ENCODE measurements at regions not wholly inside any gene's neighbourhood (a gene's known extent, or its start where the extent isn't known, plus 50 kb on each side); places are given as distances from the start of the nearest gene placed in this dataset.

GRCh38 chr2:173759959-173760358, 205.2 kb downstream of the SP3 start:
- H3K36me3 ChIP-seq (ENCODE audit: control insufficient read depth, insufficient read depth, low read length): no peaks in the 10 kb centered on the region
- TF ChIP-seq CTCF (IDR thresholded peaks at IDR 0.05; ENCODE audit: insufficient read depth, low read depth, low read length): no peak
- ChIA-PET POLR2A (no interaction called here), CTCF (no interaction called here)
- DNase-seq (ENCODE audit: low read depth): no peak
- H3K27me3 ChIP-seq (ENCODE audit: control insufficient read depth, insufficient read depth, low read length): peaks cover 2% of the 10 kb centered on the region; the same call in 1 of the 2 replicates
- no peak overlapping the region for H3K4me3 ChIP-seq (ENCODE audit: low read depth, low read length)

- no peaks in the 10 kb centered on the region for H3K36me3 ChIP-seq (ENCODE audit: control insufficient read depth, insufficient read depth, low read length)
- CTCF ChIA-PET: interaction anchor here (0.7 kb wide), 1 partner anchor 237 kb away, joined by 3 read pairs; no protein-coding TSS in a partner anchor
- POLR2A ChIA-PET: interaction anchor here (0.7 kb wide), 1 partner anchor 332 kb away, joined by 5 read pairs; no protein-coding TSS in a partner anchor
- no peak overlapping the region for H3K4me3 ChIP-seq (ENCODE audit: low read depth, low read length)
- no peak for DNase-seq (ENCODE audit: low read depth)
- H3K27me3 ChIP-seq (ENCODE audit: control insufficient read depth, insufficient read depth, low read length): peaks cover 2% of the 10 kb centered on the region; the same call in 1 of the 2 replicates
- no peak for TF ChIP-seq CTCF (IDR thresholded peaks at IDR 0.05; ENCODE audit: insufficient read depth, low read depth, low read length)
Observed at GRCh38 chr2:173760553-173760952, 204.6 kb downstream of the SP3 start.

GRCh38 chr2:173761603-173762119, 203.5 kb downstream of the SP3 start:
- ChIA-PET POLR2A (no interaction called here), CTCF (interaction anchor here (1.4 kb wide), 1 partner anchor 360 kb away, joined by 3 read pairs; no protein-coding TSS in a partner anchor)
- Histone ChIP-seq H3K27me3 (ENCODE audit: control insufficient read depth, insufficient read depth, low read length) (peaks cover 2% of the 10 kb centered on the region; the same call in 1 of the 2 replicates), H3K36me3 (ENCODE audit: control insufficient read depth, insufficient read depth, low read length) (no peaks in the 10 kb centered on the region), H3K4me3 (ENCODE audit: low read depth, low read length) (no peak overlapping the region)
- no peak for TF ChIP-seq CTCF (IDR thresholded peaks at IDR 0.05; ENCODE audit: insufficient read depth, low read depth, low read length)
- DNase-seq (ENCODE audit: low read depth): no peak

GRCh38 chr2:173762221-173762620, 203.0 kb downstream of the SP3 start:
- peaks cover 2% of the 10 kb centered on the region; the same call in 1 of the 2 replicates for H3K27me3 ChIP-seq (ENCODE audit: control insufficient read depth, insufficient read depth, low read length)
- no peaks in the 10 kb centered on the region for H3K36me3 ChIP-seq (ENCODE audit: control insufficient read depth, insufficient read depth, low read length)
- ChIA-PET CTCF (interaction anchor here (1.4 kb wide), 1 partner anchor 361 kb away, joined by 3 read pairs; no protein-coding TSS in a partner anchor), POLR2A (no interaction called here)
- H3K4me3 ChIP-seq (ENCODE audit: low read depth, low read length): no peak overlapping the region
- no peak for DNase-seq (ENCODE audit: low read depth)
- TF ChIP-seq CTCF (IDR thresholded peaks at IDR 0.05; ENCODE audit: insufficient read depth, low read depth, low read length): no peak

- Histone ChIP-seq H3K27me3 (ENCODE audit: control insufficient read depth, insufficient read depth, low read length) (peaks cover 2% of the 10 kb centered on the region; the same call in 1 of the 2 replicates), H3K36me3 (ENCODE audit: control insufficient read depth, insufficient read depth, low read length) (no peaks in the 10 kb centered on the region), H3K4me3 (ENCODE audit: low read depth, low read length) (no peak overlapping the region)
- TF ChIP-seq CTCF (IDR thresholded peaks at IDR 0.05; ENCODE audit: insufficient read depth, low read depth, low read length): no peak
- POLR2A ChIA-PET: no interaction called here
- CTCF ChIA-PET: no interaction called here
- no peak for DNase-seq (ENCODE audit: low read depth)
Observed at GRCh38 chr2:173762864-173763263, 202.3 kb downstream of the SP3 start.
